ENCODE measurements at regions not wholly inside any gene's neighbourhood (a gene's known extent, or its start where the extent isn't known, plus 50 kb on each side); places are given as distances from the start of the nearest gene placed in this dataset.

DNA sequence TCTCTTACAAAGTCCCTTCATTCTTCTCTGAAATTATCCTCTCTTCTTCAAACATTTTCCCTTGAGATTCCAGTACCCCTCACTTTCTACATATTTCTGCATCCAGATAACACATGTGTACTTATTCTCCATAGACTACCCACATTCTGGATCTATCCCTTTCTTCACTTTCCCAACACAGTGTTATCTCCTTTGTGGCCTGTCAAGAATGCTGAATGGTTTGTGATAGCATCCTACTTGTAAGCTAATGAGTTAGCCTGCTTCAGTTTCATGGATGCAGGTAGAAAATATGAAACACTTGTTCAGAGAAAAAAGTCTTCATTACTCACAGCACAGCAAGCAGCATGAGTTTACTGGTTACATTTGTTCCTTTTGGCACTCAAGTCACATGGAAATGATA lies 245.4 kb downstream of the HTR1B start:
- intact Hi-C loops (cut with DNase I): no loop called here
- no peak for DNase-seq (ENCODE audit: low spot score)

DNA sequence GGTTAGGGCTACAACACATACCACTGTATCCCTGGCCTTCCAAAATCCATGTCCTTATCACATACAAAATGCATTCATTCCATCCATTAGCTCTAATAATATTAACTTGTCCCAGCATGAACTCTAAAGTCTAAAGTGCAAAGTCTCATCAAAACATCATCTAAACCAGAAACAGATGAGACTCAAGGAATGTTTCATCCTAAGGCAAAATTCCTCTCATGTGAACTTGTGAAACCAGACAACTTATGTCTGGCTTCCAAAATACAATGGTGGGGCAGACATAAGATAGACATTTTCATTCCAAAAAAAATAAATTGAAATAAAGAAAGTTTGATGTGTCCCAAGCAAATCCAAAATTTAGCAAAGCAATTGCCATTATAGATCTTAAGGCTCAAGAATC lies 257.4 kb downstream of the HTR1B start:
- DNase-seq (ENCODE audit: low spot score): no peak
- intact Hi-C loops (cut with DNase I): loop anchor here in 1 of 2 donors (10.0 kb wide), 1 partner anchor 219 kb away; no protein-coding TSS in a partner anchor

DNA sequence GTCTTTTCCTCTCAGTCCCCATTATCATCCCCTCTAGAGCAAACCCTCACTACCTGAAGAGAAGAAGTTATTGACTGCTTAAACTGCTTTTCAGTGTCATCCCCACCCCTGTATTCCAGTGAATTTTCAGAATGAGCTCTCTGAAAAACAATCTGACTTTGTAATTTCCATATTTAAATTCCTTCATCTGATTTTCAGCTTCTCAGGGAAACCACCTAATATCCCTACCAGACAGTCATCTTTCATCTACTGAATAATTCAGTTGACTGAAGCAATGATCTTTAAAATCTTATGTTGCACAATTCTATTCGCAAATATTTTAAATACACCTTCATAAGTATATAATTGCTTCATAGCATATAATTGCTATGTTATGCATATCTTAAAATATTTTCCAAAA lies 258.7 kb downstream of the HTR1B start:
- intact Hi-C loops (cut with DNase I): loop anchor here in 1 of 2 donors (10.0 kb wide), 1 partner anchor 220 kb away; no protein-coding TSS in a partner anchor
- DNase-seq (ENCODE audit: low spot score): no peak

DNA sequence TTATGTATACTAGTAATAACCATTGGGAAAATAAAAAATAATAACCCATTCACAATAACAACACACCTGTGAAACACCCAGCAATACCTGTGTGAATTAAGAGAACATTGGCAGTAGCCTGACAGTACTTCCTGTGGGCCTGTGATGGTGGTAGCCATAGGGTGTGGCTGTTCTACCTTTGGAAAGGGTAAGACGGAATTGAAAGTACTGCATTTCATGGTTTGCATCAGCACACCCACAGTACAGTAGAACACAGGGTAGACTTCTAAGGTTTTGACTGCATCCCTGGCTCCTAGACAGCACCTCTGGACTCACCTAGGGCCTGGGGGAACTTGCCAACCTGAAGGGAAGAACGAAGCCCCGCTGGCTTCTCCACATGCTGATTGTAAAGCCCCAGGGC lies 279.8 kb downstream of the HTR1B start:
- DNase-seq (ENCODE audit: low spot score): no peak
- intact Hi-C loops (cut with DNase I): no loop called here

DNA sequence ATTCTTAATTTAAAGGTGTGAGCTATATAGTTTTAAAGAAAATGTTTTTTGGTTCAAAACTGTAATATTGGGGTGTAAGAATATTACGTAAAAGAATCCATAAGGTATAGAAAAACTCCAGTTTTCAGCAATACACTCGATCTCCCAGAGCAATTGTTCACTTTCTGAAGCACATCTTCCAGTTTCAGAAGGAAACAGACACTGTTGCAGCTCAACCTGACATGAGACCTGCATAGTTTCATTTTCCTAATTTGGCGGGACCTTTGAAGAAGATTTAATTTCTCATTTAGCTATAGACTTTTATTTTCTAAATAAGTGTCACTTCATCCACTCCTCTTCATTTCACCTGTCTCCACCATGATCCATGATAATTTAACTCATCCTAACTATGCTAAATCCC lies 281.5 kb downstream of the HTR1B start:
- DNase-seq (ENCODE audit: low spot score): no peak
- intact Hi-C loops (cut with DNase I): no loop called here

DNA sequence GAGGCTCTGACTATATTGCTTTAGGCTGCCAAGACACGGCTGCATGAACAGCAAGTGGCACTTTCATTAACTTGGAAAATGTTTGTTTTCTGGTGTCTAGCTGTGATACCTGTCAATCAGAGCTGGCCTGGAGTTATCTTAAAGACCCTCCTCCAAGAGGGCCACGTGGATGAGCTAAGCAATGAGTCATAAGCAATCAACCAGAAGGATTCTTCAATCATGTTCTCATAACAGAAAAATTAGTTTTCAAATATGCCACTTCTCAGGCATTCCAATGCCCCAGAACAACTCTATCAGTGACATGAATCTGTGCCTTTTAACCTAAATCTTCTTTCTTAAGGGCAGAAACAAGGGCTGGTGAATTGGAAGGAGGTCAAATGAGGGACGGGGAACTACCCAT lies 283.0 kb downstream of the HTR1B start:
- intact Hi-C loops (cut with DNase I): no loop called here
- no peak for DNase-seq (ENCODE audit: low spot score)

DNA sequence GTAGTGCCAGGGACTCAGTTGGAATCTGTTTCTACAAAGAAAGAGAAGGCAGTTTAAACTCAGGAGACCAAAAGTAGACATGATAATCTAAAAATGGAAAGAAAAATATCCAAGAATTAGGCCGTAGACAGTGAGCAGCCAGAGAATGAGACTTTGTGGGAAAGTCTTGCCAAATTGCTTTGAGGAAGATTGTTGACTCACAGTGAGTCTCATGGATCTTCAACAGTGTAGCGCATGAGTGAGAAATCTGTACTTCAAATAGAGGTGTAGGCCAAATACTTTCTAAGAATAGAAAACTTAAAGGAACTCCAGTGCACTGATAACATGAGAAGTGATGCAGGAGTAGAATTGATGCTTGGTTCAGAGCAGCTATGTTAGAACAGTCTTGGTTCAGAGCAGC lies 284.5 kb downstream of the HTR1B start:
- intact Hi-C loops (cut with DNase I): no loop called here
- DNase-seq (ENCODE audit: low spot score): no peak

DNA sequence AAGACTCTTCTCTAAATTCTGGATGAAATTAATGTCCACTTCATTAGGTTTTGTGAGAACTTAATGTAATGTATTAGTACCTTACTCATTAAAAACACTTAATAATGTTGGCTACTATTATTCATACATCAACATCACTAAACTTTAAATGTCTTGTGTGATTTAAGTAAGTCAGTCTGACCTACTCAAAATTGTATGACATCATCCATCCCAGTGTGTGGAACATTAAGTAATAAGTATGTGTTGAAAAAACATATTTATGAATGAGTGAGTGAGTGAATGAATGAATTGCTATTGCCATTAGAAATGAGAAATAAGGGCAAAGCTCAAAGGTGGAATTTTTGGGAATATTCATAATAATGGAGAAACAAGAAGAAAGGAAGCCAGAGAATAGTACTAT lies 285.8 kb downstream of the HTR1B start:
- intact Hi-C loops (cut with DNase I): no loop called here
- DNase-seq (ENCODE audit: low spot score): no peak

DNA sequence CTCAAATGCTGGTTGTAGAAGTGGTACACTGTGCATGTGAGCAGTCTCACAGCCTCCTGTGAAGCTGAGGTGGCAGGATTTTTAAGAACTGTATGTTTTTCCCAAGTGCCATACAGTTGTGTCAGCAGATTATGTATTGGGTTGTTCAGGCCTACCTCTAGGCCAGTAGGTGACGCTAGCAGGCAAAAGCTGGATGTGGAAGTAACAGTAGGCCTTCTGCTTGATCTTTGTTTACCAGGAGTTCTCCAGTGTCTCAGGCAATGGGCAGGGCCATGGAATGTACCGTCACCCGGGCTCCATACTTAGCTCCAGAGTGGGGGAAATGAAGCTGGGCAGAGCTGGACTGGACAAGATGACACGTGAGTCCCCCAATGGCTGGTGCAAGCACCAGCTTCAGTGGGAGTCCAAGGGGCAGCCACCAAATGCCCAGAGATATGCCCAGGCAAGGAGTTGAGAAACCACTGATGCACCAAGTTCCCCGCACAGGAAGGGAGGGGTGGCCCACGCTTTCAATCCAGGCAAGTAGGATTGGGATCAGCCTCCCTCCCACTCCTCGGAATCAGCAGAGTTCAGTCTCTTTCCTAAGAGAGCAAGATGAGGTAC lies 289.7 kb downstream of the HTR1B start:
- DNase-seq (ENCODE audit: low spot score): no peak
- intact Hi-C loops (cut with DNase I): no loop called here

DNA sequence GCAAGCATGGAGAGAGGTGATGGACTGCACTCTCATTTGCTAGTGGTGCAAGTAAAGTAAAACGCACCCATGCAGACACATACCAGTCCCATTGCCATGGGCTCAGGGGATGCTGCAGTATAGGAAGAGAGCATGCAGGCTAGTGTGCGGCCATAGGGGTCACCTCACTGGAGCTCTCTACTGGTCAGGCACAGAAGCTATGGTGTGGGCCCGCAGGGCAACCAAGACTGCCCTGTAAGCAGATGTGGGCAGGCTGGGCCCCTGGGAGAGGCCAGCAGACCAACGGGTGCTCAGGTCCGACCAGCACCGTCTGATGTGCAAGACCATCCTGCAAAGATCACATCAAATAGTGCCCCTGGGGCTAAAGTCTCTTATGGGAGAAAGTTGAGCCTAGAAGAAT lies 290.7 kb downstream of the HTR1B start:
- DNase-seq (ENCODE audit: low spot score): peak; percentile 64
- intact Hi-C loops (cut with DNase I): no loop called here

DNA sequence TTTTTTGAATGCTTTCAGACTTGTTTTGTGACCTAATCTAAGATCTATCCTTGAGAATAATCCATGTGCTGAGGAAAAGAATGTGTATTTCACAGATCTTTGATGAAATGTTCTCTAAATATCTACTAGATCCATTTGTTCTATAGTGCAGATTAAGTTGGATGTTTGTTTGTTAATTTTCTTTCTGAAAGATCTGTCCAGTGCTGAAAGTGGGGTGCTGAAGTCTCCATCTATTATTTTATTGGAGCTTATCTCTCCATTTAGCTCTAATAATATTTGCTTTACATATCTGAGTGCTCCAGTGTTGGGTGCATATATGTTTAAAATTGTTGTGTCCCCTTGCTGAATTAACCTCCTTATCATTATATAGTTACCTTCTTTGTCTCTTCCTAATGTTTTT lies 303.6 kb downstream of the HTR1B start:
- no peak for DNase-seq (ENCODE audit: low spot score)
- intact Hi-C loops (cut with DNase I): no loop called here

DNA sequence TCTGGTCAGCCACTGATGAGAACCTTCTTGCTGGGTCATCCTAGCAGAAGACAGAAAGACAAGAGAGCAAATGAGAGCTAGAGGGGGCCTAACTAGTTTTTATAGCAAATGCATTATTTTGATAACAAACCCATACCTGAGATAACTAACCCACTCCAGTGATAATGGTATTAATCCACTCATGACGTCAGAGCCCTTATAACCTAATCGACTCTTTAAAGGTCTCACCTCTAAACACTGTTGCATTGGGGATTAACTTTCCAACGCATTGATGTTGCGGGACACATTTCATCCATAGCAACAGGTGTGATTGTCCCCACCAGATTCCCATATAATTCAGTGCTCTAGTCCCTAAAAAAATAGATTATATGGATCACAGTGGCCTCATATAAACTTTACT lies 312.1 kb downstream of the HTR1B start:
- no peak for DNase-seq (ENCODE audit: low spot score)
- intact Hi-C loops (cut with DNase I): no loop called here

DNA sequence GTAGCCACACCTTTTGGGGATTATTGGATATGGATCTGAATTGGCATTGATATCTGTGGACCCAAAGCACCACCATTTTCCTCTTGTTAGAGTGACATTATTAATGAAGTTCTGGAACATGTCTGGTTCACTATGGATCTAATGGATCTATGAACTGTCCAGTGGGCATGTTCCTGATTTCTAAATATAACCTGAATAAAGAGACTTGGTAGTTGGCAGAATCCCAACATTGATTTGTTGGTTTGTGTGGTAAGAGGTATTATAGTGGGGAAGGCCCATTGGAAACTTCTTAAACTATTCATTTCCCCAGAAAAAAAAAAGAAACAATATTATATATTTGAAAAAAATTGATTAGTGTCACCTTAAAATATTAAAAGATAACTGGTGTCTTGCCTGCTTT lies 312.6 kb downstream of the HTR1B start:
- no peak for DNase-seq (ENCODE audit: low spot score)
- intact Hi-C loops (cut with DNase I): no loop called here

DNA sequence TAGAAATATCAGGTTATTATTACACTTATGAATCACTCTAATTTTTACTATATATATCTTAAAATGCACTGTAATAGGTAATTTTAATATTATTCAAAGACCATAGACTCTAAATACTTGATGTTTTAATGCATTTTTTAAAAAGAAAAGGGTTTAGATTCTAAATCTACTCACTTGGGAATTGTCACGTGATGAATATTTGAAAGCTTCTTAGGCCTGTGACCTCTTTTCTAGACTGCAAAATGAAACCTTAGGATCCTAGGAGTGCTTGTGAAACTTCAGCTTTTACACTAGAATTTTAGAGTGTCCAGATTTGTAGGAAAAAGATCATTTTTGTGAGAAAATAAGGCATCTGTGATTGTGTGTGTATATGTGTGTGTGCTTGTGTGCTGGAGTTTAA lies 318.0 kb downstream of the HTR1B start:
- intact Hi-C loops (cut with DNase I): loop anchor here in 1 of 2 donors (5.0 kb wide), 1 partner anchor 1123 kb away; no protein-coding TSS in a partner anchor
- no peak for DNase-seq (ENCODE audit: low spot score)

DNA sequence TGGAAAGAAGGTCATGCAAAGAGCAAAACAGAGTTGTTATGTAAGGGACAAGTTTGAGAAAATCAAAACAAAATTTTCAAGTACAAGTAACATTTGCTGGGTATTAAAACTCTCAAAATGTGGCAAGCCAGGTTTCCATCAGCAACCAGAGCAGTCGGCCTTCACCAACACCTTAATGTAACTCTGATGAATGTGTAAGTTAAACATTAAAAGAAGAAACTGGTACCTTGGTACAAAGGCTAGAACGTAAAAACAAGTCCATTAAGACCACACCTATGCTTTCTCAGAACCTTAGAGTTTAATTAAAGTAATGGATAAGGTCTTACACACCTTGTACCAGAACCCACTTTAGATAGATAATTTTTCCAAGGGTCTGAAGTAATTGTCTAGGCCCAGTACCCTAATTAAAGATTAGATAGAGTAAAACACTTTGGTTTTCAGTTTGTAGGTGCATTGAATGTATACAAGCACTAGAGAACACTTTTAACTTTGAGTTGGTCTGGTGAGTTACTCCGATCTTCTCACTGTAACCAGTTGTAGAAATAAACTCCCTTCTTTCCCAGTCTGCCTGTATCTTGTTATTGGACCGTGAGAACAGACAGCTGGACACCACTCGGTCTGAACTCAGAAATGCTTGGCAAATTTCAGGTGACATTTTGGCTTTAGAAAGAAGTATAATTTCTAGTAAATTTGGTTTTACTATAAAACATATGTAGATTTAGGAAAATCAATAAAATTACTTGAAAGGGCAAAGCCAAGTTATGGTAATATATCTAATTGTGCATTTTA lies 319.4 kb downstream of the HTR1B start:
- intact Hi-C loops (cut with DNase I): no loop called here
- no peak for DNase-seq (ENCODE audit: low spot score)

DNA sequence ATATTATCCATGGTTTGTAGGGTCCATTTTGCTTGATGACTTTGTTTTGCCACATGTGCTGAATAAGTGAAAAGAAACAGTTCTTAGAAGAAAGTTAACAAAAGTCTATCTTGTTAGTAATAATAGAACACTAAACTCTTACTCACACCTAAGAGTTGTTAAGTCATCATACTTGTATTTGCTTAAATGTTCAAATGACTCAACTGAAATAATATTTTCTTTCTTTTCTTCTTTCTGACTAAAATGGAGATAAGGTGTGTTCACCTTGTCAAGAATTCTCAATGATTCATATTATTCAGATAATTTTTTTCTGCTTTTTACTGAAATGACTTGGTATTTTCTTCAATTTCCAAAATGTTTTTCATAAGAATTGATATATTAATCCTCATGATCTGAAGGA lies 327.2 kb downstream of the HTR1B start:
- no peak for DNase-seq (ENCODE audit: low spot score)
- intact Hi-C loops (cut with DNase I): no loop called here

DNA sequence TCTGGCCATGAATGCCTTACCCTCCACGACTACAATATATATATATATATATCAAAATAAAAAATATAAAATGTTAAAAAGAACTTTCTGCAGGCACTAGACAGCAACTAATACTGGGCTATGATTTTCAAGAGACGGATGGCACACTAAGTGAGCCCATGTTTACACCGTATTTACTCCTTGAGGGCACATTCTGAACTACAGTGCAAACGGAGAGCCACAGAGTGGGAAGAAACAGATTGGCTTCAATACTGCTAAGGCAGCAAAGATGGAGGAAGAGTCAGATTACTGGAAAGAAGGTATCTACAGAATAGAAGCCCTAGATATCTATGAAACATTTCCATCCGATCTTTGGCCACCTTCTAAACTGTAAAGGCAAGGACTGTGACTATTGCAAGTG lies 330.3 kb downstream of the HTR1B start:
- no peak for DNase-seq (ENCODE audit: low spot score)
- intact Hi-C loops (cut with DNase I): no loop called here

DNA sequence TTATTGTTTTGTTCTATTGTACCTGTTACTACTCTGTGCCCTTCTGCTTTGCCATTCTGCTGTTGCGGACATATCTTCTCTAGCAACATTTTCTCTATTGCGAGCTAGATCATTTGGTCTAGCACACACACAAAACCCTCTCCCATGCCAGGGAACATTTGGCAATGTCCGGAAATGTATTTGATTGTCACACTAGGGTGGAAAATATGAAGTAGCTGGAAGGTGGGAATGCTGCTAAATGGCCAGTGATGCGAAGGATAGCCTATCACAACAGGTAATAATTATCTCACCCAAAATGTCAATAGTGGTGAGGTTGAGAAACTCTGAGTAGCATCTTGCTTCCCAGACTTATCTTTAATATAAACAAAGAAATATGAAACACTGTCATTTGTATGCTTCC lies 331.9 kb downstream of the HTR1B start:
- intact Hi-C loops (cut with DNase I): no loop called here
- DNase-seq (ENCODE audit: low spot score): no peak

DNA sequence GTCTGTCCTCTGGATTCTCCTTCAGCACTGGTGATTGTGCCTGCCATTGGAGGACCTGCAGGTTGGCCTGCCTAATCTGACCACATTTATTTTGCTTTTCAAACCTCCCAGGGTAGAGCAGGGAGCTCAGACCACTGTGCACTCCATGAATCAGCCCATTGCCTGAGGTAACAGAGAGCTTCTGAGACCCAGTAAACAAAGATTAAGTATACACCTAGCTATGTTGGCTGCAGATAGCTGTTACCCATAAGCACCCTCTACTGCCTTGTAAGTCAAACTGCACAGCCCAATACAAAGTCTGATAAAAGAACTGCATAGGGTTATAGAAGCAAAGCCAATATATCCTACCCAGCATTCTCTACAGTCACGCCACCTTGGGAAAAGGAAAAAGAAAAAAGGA lies 338.7 kb downstream of the HTR1B start:
- DNase-seq (ENCODE audit: low spot score): no peak
- intact Hi-C loops (cut with DNase I): no loop called here

DNA sequence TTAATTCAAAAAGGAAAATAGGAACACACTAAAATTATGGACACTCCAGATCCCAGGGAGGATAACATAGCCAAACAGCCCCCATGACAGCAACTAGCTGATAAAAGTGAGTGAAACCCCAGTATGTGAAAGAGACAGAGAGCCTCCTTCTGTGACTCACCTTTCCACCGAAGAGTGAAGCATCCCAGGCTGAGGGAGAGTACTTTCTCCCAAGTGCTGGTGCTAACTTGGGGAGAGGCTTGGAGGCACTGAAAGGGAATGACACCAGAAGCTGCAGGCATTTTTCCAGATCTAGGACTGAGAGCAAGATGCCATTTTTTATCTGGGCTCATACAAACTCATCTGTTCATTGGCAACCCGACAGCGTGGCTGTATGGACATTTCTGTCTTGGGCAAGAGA lies 339.8 kb downstream of the HTR1B start:
- intact Hi-C loops (cut with DNase I): no loop called here
- no peak for DNase-seq (ENCODE audit: low spot score)

DNA sequence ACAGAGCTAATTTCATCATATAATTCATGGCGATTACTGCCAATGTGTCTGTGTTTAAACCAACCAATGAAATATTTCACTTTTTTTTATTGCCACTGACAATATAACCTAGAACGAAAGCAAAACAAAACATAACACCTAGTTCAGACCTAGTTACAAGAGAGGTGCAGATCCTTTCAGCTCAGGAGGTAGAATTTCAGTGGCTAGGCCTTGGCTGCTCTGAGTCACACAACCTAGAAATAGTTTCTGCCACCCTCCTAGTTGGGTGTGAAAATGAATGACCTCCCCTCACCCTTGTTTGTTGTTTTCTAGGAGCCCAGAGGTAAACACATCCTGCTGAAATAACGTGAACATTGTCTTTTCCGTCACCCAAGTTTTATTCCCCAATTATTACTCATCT lies 356.3 kb downstream of the HTR1B start:
- intact Hi-C loops (cut with DNase I): no loop called here
- DNase-seq (ENCODE audit: low spot score): no peak
